GM21367 (cell line): ENCODE measurements at regions not wholly inside any gene's neighbourhood (a gene's known extent, or its start where the extent isn't known, plus 50 kb on each side); places are given as distances from the start of the nearest gene placed in this dataset.

ENCODE experiments used
- ATAC-seq: cut with Tn5 transposase; IDR thresholded peaks from one replicate; pipeline ENCODE4 v1.9.1; 2021; ENCODE audit not compliant: unreplicated experiment

- no peak for ATAC-seq
These were observed 716.6 kb downstream of the BRD1 start for GRCh38 chr22:49111085-49111484.

GRCh38 chr22:49108636-49109315, 718.9 kb downstream of the BRD1 start:
- ATAC-seq = no peak

- ATAC-seq = no peak
These were observed 719.6 kb downstream of the BRD1 start for GRCh38 chr22:49107961-49108530.

- ATAC-seq = no peak
These were observed 720.1 kb downstream of the BRD1 start for GRCh38 chr22:49107561-49107960.

GRCh38 chr22:49106842-49107152, 720.9 kb downstream of the BRD1 start:
- no peak for ATAC-seq

GRCh38 chr22:49106096-49106841, 721.4 kb downstream of the BRD1 start:
- no peak for ATAC-seq

- ATAC-seq = no peak
These were observed 723.2 kb downstream of the BRD1 start for GRCh38 chr22:49104434-49104833.

GRCh38 chr22:49103314-49104059, 724.2 kb downstream of the BRD1 start:
- no peak for ATAC-seq

- ATAC-seq = no peak
These were observed 725.3 kb downstream of the BRD1 start for GRCh38 chr22:49102367-49102766.

- no peak for ATAC-seq
These were observed 725.8 kb downstream of the BRD1 start for GRCh38 chr22:49101873-49102272.

GRCh38 chr22:49101225-49101624, 726.4 kb downstream of the BRD1 start:
- ATAC-seq = no peak

- ATAC-seq = no peak
These were observed 726.9 kb downstream of the BRD1 start for GRCh38 chr22:49100773-49101172.

GRCh38 chr22:49100316-49100715, 727.4 kb downstream of the BRD1 start:
- ATAC-seq = no peak

- ATAC-seq = no peak
These were observed 728.1 kb downstream of the BRD1 start for GRCh38 chr22:49099496-49100124.

GRCh38 chr22:49099089-49099488, 728.6 kb downstream of the BRD1 start:
- no peak for ATAC-seq

GRCh38 chr22:49097966-49098365, 729.7 kb downstream of the BRD1 start:
- no peak for ATAC-seq

GRCh38 chr22:49097171-49097925, 730.3 kb downstream of the BRD1 start:
- no peak for ATAC-seq

GRCh38 chr22:49096476-49096875, 731.2 kb downstream of the BRD1 start:
- no peak for ATAC-seq

GRCh38 chr22:49095366-49095765, 732.3 kb downstream of the BRD1 start:
- no peak for ATAC-seq

GRCh38 chr22:49094858-49095257, 732.8 kb downstream of the BRD1 start:
- no peak for ATAC-seq

GRCh38 chr22:49094151-49094550, 733.5 kb downstream of the BRD1 start:
- no peak for ATAC-seq
